H1 (cell line): ENCODE measurements at regions not wholly inside any gene's neighbourhood (a gene's known extent, or its start where the extent isn't known, plus 50 kb on each side); places are given as distances from the start of the nearest gene placed in this dataset.

ENCODE experiments used
- EGR1 ChIP-seq: IDR thresholded peaks from 2 replicates; pipeline ENCODE4 v1.6.1; 2011; ENCODE audit warnings: low read depth, low read length, borderline replicate concordance
- FOSL1 ChIP-seq: IDR thresholded peaks from 2 replicates; pipeline ENCODE4 v1.6.1; 2011; ENCODE audit warnings: mild to moderate bottlenecking, low read depth, low read length, moderate library complexity; ENCODE audit not compliant: insufficient read depth
- JUND ChIP-seq: IDR thresholded peaks from 2 replicates; pipeline ENCODE4 v1.6.1; 2011; ENCODE audit warnings: mild to moderate bottlenecking, improper control_type of control experiment, low read length
- NANOG ChIP-seq: IDR thresholded peaks from 2 replicates; pipeline ENCODE4 v1.6.1; 2011; ENCODE audit warnings: low read length, low read depth, mild to moderate bottlenecking, inconsistent platforms; ENCODE audit not compliant: insufficient read depth, poor library complexity, severe bottlenecking
- RNF2 ChIP-seq: fragments of 200-900, 300-1000 bp; sonication (generic); IDR thresholded peaks from 2 replicates; pipeline ENCODE4 v1.7.1; 2016; ENCODE audit warnings: borderline replicate concordance, low read depth, mild to moderate bottlenecking, antibody characterized with exemption, low read length; ENCODE audit not compliant: poor library complexity, severe bottlenecking; ENCODE audit errors: missing control alignments
- RXRA ChIP-seq: IDR thresholded peaks from 2 replicates; pipeline ENCODE4 v1.6.1; 2011; ENCODE audit warnings: low read depth, mild to moderate bottlenecking, low read length, moderate library complexity; ENCODE audit not compliant: insufficient read depth
- SRF ChIP-seq: IDR thresholded peaks from 2 replicates; pipeline ENCODE4 v1.6.1; 2011; ENCODE audit warnings: mild to moderate bottlenecking, low read depth, low read length, moderate library complexity
- TBP ChIP-seq: IDR thresholded peaks from 2 replicates; pipeline ENCODE4 v1.6.1; 2011; ENCODE audit warnings: low read depth, low read length, improper control_type of control experiment

- no peak for TF ChIP-seq RXRA
- no peak for TF ChIP-seq JUND
- no peak for TF ChIP-seq FOSL1
- no peak for TF ChIP-seq SRF
- no peak for TF ChIP-seq EGR1
- no peak for TF ChIP-seq NANOG
- TF ChIP-seq TBP, result no peak
- TF ChIP-seq RNF2, result no peak
These were observed 499.0 kb downstream of the NUF2 start (continued) for GRCh38 chr1:163820766-163821165.
